ENCODE measurements at regions not wholly inside any gene's neighbourhood (a gene's known extent, or its start where the extent isn't known, plus 50 kb on each side); places are given as distances from the start of the nearest gene placed in this dataset.

- Histone ChIP-seq H3K36me3 (no peaks in the 10 kb centered on the region), H3K4me1 (peaks cover 11% of the 10 kb centered on the region), H3K4me3 (ENCODE audit: low read depth, low read length) (no peak overlapping the region), H3K9me3 (no peaks in the 10 kb centered on the region), H3K27me3 (no peaks in the 10 kb centered on the region)
- no peak for DNase-seq
- TF ChIP-seq CTCF (IDR thresholded peaks at IDR 0.05; ENCODE audit: low read depth, low read length), result no peak
These were observed 370.6 kb upstream of the TBL1XR1 start for GRCh38 chr3:177567833-177568232.

- Histone ChIP-seq H3K9me3 (no peaks in the 10 kb centered on the region), H3K36me3 (no peaks in the 10 kb centered on the region), H3K4me3 (ENCODE audit: low read depth, low read length) (no peak overlapping the region), H3K4me1 (peaks cover 5% of the 10 kb centered on the region; the same call in 1 of the 2 replicates), H3K27me3 (no peaks in the 10 kb centered on the region)
- no peak for DNase-seq
- TF ChIP-seq CTCF (IDR thresholded peaks at IDR 0.05; ENCODE audit: low read depth, low read length), result no peak
These were observed 371.9 kb upstream of the TBL1XR1 start for GRCh38 chr3:177569193-177569592.

- no peak for DNase-seq
- no peaks in the 10 kb centered on the region for H3K27me3 ChIP-seq
- no peaks in the 10 kb centered on the region for H3K36me3 ChIP-seq
- H3K4me3 ChIP-seq (ENCODE audit: low read depth, low read length), result no peak overlapping the region
- H3K4me1 ChIP-seq, result peaks cover 5% of the 10 kb centered on the region; the same call in 1 of the 2 replicates
- no peaks in the 10 kb centered on the region for H3K9me3 ChIP-seq
- no peak for TF ChIP-seq CTCF (IDR thresholded peaks at IDR 0.05; ENCODE audit: low read depth, low read length)
These were observed 372.8 kb upstream of the TBL1XR1 start for GRCh38 chr3:177569875-177570657.

GRCh38 chr3:177571271-177571943 lies 374.1 kb upstream of the TBL1XR1 start:
- DNase-seq, result no peak
- H3K4me3 ChIP-seq (ENCODE audit: low read depth, low read length), result no peak overlapping the region
- no peak for TF ChIP-seq CTCF (IDR thresholded peaks at IDR 0.05; ENCODE audit: low read depth, low read length)
- no peaks in the 10 kb centered on the region for H3K9me3 ChIP-seq
- no peaks in the 10 kb centered on the region for H3K27me3 ChIP-seq
- H3K4me1 ChIP-seq, result peaks cover 5% of the 10 kb centered on the region; the same call in 1 of the 2 replicates
- H3K36me3 ChIP-seq, result no peaks in the 10 kb centered on the region

- Histone ChIP-seq H3K4me1 (peaks cover 5% of the 10 kb centered on the region; the same call in 1 of the 2 replicates), H3K27me3 (no peaks in the 10 kb centered on the region), H3K9me3 (no peaks in the 10 kb centered on the region), H3K4me3 (ENCODE audit: low read depth, low read length) (no peak overlapping the region), H3K36me3 (no peaks in the 10 kb centered on the region)
- DNase-seq, result no peak
- no peak for TF ChIP-seq CTCF (IDR thresholded peaks at IDR 0.05; ENCODE audit: low read depth, low read length)
These were observed 374.6 kb upstream of the TBL1XR1 start for GRCh38 chr3:177571944-177572315.

Measured in BE2C (cell line).